Fibroblast of skin of abdomen (primary cell): ENCODE measurements at regions not wholly inside any gene's neighbourhood (a gene's known extent, or its start where the extent isn't known, plus 50 kb on each side); places are given as distances from the start of the nearest gene placed in this dataset.
"Not testable (repeated sequence)": the region's sequence is repeated elsewhere in the genome, so short reads cannot be mapped to it uniquely, and the experiment has no call there.

Experiments
- DNase-seq: peaks from one replicate; pipeline ENCODE4 v3.0.0-alpha.2; 2013

DNA sequence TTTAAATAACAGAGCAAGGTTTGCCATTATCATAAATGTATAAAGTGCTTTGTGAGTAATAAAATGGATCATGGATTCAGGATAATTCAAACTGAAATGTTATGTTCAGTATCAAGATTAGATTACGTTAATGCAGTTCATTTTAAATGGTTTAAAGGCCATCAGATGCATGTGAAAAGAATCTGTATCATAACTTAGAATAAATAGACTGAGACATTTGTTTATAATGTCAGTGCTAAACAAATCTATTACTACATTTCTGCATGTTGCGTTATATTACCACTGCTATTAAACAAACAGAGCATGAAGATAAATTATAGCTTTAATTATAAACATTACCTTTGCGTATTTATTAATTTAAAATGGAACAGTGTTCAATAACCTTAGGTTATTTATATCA lies 160.2 kb downstream of the TOX3 start:
- no peak for DNase-seq

DNA sequence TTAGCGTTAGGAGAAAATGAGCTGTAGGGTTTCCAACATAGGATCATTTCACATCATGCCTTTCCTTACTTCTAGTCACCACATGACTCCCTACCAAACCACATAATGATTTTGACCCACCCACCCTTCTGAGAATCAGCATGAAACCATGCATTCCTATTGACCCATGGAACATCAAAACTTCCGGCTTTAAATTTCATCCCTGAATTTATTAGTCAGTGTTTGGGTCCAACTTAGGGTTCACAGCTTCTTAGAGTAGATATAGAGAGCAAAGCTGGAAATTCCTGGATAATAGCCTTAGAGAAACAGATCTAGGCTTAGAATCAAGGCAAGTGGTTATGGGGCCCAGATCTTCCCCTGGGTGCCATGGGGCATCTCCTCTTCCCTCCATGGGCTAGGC lies 162.6 kb downstream of the TOX3 start:
- no peak for DNase-seq

DNA sequence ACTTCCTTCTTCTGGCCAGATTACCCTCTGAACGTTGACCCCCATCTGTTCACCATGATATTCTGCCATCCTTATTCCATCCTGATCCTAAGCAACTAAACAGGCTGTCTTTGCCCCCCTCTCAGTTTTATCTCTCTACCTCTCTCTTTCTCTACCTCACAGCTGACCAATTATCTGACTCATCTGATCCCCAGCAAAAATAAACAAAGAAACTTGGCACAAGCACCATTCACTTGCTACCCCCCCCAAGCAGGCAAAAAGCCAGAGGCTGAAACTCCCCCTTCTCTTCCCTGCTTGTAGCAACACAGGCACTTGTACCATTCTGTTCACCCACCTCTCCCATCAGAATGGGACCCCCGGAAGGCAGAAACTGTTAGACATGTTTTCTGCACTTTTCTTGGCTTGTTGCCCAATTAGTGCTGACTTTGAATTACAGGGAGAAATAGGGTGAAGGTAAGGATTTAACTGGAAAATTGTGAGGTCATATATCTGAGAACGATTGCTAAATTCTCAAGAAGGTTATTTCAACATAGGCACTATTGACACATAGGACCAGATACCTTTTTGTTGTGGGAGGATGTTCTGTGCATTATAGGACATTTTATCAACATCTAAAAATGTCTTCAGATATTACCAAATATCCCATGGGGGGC lies 163.2 kb downstream of the TOX3 start:
- DNase-seq, result no peak

DNA sequence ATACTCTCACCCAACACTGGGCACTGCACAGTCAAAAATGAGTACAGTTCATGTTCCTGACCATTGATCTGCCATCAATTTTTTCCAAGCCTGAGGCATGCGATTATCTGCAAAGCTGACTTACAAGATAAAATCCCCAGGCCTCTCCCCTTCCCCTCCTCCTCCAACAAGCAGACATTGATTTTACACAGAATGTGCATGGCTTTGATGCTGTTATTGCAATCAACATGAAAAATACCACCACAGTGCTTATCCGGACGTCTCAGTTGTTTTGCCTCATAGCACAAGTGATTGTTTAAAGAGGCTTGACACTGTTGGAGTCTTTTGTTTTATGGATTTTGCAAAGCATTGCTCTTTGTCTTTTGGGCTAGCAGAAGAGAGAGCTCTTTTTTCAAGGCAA lies 163.8 kb downstream of the TOX3 start:
- no peak for DNase-seq

DNA sequence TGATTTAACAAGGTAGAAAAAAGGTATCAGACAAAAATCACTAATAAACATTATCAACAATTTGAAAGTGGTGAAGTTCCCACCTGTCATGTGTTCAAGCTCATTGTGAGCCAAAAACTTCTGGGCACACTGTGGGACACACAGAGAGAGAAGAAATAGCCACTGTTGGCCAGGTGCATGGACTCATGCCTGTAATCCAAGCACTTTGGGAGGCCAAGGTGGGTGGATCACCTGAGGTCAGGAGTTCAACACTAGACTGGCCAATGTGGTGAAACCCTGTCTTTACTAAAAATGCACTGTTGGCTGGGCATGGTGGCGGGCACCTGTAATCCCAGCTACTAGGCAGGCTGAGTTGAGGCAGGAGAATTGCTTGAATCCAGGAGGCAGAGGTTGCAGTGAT lies 167.4 kb downstream of the TOX3 start:
- DNase-seq, result no peak

DNA sequence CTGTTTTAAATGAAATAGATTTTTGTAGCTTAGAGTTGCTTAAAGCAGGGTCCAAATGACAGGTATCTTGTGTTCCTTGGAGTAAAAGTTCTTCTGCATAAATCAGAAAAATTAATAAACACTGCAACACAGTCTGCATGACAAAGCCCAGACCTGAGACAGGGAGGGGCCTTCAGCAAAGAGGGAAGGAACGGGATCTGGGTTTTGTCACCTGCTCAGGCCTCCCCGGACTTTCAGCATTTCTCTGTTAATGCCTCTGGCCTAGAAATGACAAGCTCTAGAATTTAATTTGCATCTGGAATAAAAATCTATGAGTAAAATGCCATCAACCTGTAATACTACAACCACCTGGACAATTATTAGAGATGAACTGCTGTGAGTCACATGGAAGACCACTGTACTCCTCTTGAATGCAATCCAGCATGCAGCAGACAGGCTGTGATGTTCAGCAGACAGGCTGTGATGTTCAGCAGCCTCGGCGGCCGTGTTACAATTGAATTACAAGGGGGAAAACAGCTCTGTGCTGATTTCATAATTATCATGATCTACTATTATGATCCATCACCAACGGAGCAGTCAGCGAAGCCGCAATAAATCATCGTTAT lies 170.2 kb downstream of the TOX3 start:
- DNase-seq, result no peak

DNA sequence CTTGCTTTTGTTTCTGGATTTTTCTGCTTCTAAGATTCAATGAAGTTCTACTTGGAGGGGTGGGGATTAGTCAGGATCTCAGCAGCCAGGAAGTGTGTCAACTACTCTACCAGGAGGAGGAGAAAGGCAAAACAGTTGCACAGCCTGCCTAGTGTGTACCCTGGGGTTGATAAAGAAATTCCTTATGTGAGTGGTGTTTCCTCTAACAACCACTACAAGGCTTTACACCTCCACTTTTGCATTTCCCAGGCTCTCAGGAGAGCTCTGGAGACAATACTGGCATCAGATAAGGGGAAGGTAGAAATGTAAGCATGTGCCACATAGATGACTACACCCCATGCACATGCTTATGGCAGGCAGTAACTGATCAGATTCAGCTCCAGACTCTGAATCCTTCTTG lies 174.6 kb downstream of the TOX3 start:
- DNase-seq, result no peak

DNA sequence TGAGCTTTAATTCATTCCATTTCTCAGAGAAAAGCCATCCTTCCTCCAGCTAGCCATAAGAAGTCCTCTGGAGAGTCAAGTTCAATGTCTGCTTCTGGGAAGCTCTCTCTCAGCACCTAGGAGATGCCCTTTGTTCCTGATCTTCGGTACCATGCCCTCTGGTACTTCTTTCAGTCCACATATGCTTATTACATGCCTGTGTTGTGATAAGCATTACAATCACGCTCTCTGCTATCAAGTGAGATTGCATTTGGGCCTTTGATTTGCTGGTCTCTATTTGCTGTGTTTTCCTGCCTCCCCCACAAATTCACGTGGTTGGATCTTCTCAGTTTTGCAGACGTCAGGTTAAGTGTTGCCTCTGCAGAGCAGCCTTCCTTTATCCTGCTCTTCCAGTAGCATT lies 178.1 kb downstream of the TOX3 start:
- DNase-seq, result no peak

DNA sequence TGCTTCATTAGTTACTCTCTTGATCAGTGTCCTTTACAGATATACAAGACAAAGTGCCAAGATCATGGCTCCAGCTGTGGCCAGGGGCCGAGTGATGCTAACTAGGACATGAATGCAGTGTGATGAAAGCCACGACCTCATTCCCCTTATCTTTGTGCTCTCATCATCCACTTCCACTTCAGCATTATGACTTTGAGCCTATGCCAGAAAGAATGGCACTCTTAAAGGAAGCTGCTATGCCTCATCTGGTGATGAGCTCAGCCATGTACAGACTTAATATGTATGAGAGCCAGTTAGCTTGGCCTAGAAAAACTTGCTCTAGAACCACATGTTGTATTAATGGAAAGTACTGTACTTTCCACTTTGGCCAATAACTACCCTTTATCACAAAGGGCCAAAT lies 179.1 kb downstream of the TOX3 start:
- no peak for DNase-seq

DNA sequence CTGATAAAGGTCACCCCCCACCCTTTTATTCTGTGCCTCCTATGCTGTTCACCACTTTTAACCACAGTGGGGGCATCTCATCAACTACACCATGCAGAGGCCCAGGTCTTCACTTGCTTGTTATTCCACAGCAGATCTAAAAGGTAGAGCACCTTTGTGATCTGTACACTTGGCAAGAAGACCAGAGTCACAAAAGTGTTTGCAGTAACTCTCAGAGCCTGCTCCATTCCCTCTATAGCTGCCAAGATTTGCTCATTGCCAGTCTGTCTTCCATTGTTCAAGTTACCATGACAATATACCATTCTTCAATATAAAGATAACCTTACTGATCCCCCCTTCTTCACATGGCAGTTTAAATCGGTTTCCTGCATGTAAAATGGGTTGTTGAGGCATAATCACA lies 180.0 kb downstream of the TOX3 start:
- DNase-seq, result no peak

DNA sequence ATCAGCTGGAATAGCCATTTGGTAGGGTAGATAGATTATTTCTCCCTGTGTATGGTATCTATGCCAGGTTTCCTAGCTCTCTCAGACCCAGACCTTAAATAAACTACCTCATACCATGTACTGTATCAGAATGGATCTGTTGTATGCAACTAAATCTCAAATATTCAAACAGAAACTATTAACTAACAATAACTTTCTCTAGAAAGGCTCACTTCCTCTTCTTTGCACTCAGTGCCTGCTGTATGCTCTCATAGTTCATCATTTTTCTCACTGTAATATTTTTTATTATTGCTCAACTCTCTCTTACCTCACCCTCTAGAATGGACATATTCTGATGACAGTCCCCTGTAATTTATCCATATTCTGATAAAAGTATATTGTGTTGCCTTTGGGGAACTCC lies 182.4 kb downstream of the TOX3 start:
- DNase-seq, result no peak

DNA sequence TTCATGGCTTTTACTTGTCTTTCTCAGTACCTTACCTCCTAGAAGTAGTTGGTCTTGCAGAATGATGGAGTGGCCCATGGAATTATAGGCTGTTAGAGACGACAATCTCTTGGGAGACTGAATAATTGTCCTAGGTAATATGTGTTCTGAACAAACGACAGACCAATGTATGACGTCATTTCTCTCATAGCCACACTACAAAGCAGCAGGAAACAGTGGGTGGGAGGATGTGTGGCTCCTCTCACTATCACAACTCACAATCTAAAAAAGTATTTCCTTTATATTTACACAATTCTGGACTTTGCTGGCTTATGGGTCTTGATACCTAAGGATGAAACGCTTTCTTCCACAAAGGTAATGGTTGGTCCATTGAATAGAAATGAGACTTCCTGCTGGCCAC lies 183.9 kb downstream of the TOX3 start:
- DNase-seq, result no peak

DNA sequence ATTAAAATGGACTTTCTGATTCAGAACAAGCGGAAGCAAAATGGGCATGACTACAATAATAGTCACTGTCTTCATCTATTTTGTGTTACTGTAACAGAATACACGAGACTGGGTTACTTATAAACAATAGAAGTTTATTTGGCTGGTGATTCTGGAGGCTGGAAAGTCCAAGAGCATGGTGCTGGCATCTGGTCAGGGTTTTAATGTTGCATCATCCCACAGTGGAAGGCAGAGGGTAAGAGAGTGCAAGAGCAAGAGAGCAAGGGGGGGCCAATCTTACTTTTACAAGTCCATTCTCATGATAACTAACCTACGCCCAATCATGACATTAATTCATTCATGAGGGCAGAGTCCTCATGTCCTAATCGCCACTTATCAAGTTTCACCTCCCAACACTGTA lies 189.2 kb downstream of the TOX3 start:
- no peak for DNase-seq

DNA sequence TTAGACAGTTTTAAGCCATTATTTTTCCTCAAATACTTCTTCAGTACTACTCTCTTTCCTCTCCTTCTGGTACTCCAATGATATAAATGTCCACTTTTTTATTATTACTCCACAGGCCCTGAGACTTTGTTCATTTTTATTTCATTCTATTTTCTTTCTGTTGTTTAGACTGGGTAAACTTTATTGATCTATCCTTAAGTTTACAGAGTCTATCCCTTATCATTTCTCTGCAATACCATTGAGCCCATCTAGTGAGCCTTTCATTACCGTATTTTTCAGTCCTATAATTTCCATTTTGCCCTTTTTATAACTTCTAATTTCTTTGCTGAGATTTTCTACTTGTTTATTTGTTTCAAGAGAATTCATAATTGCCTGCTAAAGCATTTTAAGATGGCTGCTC lies 193.7 kb downstream of the TOX3 start:
- no peak for DNase-seq

DNA sequence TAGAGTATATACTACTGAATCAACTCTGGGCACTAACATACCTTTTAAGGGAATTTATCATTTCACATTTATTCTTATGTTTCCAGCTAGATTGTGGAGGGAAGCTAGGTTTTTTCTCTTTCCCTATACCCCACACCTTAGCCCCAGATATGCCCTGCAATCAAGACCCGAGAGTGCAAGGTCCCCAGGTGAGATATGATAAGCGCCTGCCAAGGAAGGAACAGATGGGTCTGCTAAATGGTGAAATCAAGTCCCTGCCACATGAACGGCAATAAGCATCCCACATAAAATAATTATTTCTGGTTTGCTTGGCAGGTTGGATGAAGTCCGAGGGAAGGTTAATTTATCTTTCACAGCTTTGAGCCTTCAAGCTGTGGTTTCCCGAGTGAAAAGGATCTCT lies 195.5 kb downstream of the TOX3 start:
- no peak for DNase-seq

DNA sequence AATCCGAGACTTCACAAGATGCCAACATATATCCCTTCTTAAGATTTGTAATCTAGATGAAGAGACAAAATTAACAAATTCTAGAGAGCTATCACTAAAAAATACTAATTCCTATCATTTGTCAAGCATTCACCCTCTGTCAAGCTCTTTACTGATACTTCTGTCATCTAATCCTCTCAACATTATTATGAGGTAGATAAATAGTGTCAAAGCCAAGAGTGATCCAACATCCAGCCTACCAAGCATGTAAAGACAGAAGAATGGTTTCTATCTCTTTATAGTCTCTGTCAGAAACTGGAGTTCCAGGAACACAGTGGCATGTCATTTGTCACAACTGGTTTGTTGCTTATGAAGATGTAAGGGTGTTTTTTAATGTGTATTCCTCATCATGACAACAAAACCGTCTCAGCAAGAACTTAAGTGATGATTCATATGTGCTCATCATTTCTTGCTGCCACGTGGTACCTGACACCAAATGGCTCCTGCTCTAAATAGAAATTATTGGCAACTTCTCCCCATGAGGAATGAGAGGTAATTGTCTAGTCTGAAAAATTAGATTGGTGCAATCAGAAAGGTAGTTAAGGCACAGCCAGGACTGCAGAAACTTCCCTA lies 196.8 kb downstream of the TOX3 start:
- DNase-seq, result no peak

DNA sequence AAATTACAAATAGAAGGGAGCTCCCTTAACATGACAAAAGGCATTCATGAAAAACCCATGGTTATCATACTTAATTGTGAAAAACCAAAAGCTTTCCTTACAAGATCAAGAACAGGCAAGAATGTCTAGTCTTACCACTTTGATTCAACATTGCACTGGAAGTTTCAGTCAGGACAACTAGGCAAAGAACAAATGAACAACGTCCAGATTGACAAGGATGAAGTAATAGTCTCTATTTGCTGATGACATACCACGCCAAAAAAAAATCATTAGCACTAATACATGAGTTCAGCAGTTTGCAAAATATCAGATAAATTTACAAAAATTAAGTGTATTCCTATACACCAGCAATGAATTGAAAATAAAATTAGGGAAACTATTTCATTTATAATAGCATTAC lies 200.2 kb downstream of the TOX3 start:
- DNase-seq, result no peak

DNA sequence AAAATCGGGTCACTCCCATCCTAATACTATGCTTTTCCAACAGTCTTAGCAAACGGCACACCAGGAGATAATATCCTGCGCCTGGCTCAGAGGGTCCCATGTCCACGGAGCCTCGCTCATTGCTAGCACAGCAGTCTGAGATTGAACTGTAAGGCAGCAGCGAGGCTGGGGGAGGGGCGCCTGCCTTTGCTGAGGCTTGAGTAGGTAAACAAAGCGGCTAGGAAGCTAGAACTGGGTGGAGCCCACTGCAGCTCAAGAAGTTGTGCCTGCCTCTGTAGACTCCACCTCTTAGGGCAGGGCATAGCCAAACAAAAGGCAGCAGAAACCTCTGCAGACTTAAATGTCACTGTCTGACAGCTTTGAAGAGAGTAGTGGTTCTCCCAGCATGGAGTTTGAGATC lies 213.3 kb downstream of the TOX3 start:
- DNase-seq, result not testable (repeated sequence)

DNA sequence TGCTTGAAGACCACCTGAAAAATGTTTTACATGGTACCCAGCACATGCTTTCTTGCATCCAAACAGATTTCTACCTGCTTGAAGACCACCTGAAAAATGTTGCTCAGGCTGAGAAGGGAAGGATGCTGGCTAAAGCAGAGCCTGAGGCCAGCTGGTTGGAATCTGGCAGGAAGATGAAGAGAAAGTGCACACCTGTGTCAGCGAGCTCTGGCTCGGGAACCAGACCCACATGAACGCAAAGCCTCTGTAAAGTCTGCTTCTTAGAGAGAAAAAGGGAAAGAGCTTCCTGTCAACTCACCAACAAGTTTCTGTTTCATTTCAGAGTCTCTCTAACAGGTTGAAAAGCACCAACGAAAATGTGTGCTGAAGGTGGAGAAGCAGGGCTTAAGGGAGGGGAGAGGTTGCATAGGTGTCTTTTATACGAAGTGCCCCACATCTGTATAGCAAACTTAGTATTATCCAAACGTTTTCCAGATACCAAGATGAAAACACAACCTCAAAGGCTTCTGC lies 226.0 kb downstream of the TOX3 start:
- DNase-seq, result no peak

DNA sequence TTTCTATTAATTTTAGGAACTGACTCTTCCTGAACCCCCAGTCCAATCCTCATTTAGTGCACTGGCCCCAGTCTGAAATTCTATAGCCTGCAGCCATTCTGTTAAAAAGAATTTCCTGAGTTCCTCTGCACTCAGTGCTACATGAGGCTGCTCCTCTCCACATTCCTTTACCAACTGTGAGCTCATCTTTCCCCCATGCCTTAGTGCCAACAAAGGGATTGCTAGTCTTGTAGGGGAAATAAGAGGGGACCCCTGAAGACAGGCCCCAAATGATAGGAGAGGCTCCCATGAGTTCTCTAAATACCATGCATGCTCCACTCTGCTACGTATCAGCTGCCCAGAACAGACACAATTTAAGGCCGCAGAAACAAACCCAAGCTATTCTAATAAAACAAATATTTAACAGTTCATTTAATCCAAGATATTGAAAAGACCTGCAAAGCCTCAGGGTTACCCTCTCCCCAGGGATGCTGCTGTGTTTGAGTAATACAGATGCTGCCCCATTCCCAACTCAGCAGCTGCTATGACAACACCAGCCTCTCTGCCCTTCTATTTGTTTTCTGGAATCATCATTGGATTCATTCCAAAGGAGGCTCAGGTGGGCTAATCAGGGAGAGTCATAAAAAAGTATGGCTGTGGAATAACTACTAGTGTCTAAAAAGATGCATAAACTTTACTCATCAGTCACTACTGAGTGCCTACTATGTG lies 228.5 kb downstream of the TOX3 start:
- DNase-seq, result no peak

DNA sequence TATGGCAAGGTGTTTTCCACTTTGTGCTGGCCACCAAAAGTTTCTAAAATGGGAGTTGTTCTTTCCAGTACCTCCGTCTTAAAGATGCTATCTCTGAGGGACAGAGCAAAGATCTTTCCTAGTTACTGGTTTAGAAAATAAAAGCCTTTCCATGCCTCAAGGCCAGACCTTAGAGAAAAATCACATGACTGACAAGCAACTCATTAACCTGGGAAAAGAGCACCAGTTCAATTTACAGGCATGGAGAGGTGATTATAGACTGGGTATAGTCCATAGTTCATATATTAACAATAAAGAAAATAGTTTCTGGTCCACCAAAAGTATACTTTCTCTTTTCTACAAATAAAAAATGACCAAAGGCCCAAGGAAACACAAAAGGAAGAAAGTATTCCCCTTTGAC lies 230.7 kb downstream of the TOX3 start:
- DNase-seq, result no peak

DNA sequence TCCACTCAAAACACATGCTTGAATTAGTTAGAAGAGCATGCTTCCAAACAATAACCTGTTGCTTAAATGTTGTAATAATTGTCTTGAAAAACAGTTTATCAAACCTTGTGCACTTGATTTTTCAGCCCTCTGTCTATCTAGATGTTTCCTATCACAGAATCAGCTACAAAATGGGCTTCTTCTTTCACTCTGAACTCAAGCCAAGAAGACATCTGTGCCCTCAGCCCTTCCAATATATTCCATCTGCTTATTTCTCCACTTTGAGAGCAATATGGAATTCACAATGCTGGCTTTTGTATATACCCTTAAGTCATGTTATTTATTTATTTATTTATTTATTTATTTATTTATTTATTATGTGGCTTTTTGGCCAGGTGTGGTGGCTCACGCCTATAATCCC lies 234.2 kb downstream of the TOX3 start:
- DNase-seq, result no peak
